OCI-LY7 (cell line): ENCODE measurements at regions not wholly inside any gene's neighbourhood (a gene's known extent, or its start where the extent isn't known, plus 50 kb on each side); places are given as distances from the start of the nearest gene placed in this dataset.

Experiments
- BruUV-seq: library from RNA; stranded (reverse); fragments of 400-500 nt; replicated peaks from 2 replicates; lab custom pipeline; 2021; lab: Mats Ljungman, UMichigan
- CTCF ChIA-PET: fragments of 300-600 bp; sonication (Branson Sonifier 250); formaldehyde crosslinking; loops from one replicate; lab custom pipeline; 2022; ENCODE audit warnings: antibody characterized with exemption; ENCODE audit not compliant: unreplicated experiment; lab: Charles Lee
- POLR2A ChIA-PET: fragments of 300-600 bp; sonication (Branson Sonifier 250); formaldehyde crosslinking; loops from one replicate; lab custom pipeline; 2022; ENCODE audit warnings: antibody characterized with exemption; lab: Charles Lee
- DNase-seq: peaks from one replicate; pipeline ENCODE4 v3.0.0-alpha.2; 2015; ENCODE audit warnings: low spot score
- H2AFZ ChIP-seq: fragments of 200-600 bp; sonication (generic), shearing (Covaris generic); 2 replicates; pipeline ENCODE4 v1.6.1; 2014; ENCODE audit warnings: mild to moderate bottlenecking, antibody characterized with exemption, low read length, moderate library complexity
- H3K27ac ChIP-seq: fragments of 200-600 bp; sonication (generic); 2 replicates; pipeline ENCODE4 v1.5.1; 2014; ENCODE audit warnings: mixed run types, low read depth, mild to moderate bottlenecking, moderate library complexity, low read length, inconsistent platforms; ENCODE audit not compliant: poor library complexity, severe bottlenecking
- H3K36me3 ChIP-seq: fragments of 200-600 bp; sonication (generic); 2 replicates; pipeline ENCODE4 v1.6.1; 2014; ENCODE audit warnings: mild to moderate bottlenecking, antibody characterized with exemption, low read length, moderate library complexity, mixed read lengths; ENCODE audit not compliant: insufficient read depth
- H3K4me1 ChIP-seq: fragments of 200-600 bp; sonication (generic); 2 replicates; pipeline ENCODE4 v1.5.1; 2014; ENCODE audit warnings: mild to moderate bottlenecking, low read length; ENCODE audit not compliant: insufficient read depth, poor library complexity, severe bottlenecking
- H3K4me2 ChIP-seq: fragments of 200-600 bp; sonication (generic); 2 replicates; pipeline ENCODE4 v1.6.1; 2014; ENCODE audit warnings: mild to moderate bottlenecking, low read length
- H3K4me3 ChIP-seq: fragments of 200-600 bp; sonication (generic); 2 replicates; pipeline ENCODE4 v1.5.1; 2014; ENCODE audit warnings: mild to moderate bottlenecking, low read depth, low read length; ENCODE audit not compliant: poor library complexity, severe bottlenecking
- H3K79me2 ChIP-seq: fragments of 200-600 bp; sonication (generic); 2 replicates; pipeline ENCODE4 v1.6.1; 2016; ENCODE audit warnings: low read depth, mild to moderate bottlenecking, low read length, moderate library complexity, mixed read lengths; ENCODE audit not compliant: insufficient read depth
- H3K9me2 ChIP-seq: fragments of 200-600 bp; sonication (generic); 2 replicates; pipeline ENCODE4 v1.6.1; 2016; ENCODE audit warnings: mild to moderate bottlenecking, low read length, mixed read lengths; ENCODE audit not compliant: insufficient read depth
- H3K9me3 ChIP-seq: fragments of 200-600 bp; sonication (generic); 2 replicates; pipeline ENCODE4 v1.6.1; 2014; ENCODE audit warnings: mild to moderate bottlenecking, mixed run types, low read length, mixed read lengths
- H4K20me1 ChIP-seq: fragments of 200-600 bp; sonication (generic); 2 replicates; pipeline ENCODE4 v1.6.1; 2014; ENCODE audit warnings: mild to moderate bottlenecking, antibody characterized with exemption, low read length, moderate library complexity, mixed read lengths; ENCODE audit not compliant: insufficient read depth
- EZH2phosphoT487 ChIP-seq: fragments of 200-600 bp; sonication (generic); IDR thresholded peaks from 2 replicates; pipeline ENCODE4 v1.6.1; 2018; ENCODE audit warnings: low read depth, borderline replicate concordance, mild to moderate bottlenecking, mixed run types, antibody characterized with exemption, low read length, moderate library complexity, mixed read lengths
- intact Hi-C: fragments of 100-400 bp; cut with micrococcal nuclease; formaldehyde crosslinking; loops from one replicate; pipeline ENCODE4 v1.10.0; 2022; ENCODE audit not compliant: unreplicated experiment
- TF ChIP-seq, protein P1 (sequence below): fragments of 200-600 bp; sonication (generic); conservative IDR thresholded peaks from 2 replicates; pipeline ENCODE4 v1.5.1; 2014; ENCODE audit warnings: mild to moderate bottlenecking, antibody characterized with exemption, low read length, moderate library complexity, mixed read lengths

DNA sequence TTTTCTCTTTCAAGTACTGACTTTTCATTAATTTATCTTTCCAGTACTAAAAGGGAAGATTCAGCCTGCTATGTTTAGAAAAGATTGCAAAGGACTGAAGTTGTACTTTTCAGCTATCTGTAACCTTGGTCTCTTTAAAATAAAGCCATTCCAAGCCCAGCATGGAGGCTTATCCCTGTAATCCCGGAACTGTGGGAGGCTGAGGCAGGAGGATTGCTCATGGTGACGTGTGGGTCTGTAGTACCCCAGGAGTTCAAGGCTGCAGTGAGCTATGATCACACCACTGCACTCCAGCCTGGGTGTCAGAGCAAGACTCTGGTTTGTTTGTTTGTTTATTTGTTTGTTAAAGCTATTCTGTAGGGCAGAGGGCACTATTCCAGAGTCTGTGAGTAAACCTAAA is 50.6 kb upstream of the TMEM170B start:
- POLR2A ChIA-PET: interaction anchor here (1.0 kb wide), 1 partner anchor 9 kb away, joined by 3 read pairs; no protein-coding TSS in a partner anchor
- CTCF ChIA-PET: no interaction called here
- BruUV-seq: no TSS peak

DNA sequence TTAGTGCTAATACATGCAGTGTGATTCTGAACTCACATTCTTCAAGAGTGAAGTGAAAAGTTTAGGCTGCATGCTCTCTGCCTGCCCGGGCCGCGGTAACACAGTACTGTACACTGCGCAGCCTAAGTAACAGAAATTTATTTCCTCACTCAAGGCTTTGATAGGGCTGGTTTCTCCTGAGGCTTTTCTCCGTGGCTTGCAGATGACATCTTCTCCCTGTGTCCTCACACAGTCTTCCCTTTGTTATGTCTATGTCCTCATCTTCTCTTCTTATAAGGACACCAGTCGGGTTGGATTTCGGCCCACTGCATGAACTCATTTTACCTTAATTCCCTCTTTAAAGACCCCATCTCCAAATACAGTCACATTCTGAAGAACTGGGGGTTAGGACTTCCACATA is 51.1 kb upstream of the TMEM170B start:
- H3K27ac ChIP-seq: no peak overlapping the region
- no peaks in the 10 kb centered on the region for H3K9me2 ChIP-seq
- intact Hi-C loops: no loop called here
- TF ChIP-seq, protein P1, sequence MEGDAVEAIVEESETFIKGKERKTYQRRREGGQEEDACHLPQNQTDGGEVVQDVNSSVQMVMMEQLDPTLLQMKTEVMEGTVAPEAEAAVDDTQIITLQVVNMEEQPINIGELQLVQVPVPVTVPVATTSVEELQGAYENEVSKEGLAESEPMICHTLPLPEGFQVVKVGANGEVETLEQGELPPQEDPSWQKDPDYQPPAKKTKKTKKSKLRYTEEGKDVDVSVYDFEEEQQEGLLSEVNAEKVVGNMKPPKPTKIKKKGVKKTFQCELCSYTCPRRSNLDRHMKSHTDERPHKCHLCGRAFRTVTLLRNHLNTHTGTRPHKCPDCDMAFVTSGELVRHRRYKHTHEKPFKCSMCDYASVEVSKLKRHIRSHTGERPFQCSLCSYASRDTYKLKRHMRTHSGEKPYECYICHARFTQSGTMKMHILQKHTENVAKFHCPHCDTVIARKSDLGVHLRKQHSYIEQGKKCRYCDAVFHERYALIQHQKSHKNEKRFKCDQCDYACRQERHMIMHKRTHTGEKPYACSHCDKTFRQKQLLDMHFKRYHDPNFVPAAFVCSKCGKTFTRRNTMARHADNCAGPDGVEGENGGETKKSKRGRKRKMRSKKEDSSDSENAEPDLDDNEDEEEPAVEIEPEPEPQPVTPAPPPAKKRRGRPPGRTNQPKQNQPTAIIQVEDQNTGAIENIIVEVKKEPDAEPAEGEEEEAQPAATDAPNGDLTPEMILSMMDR: no peak
- H3K79me2 ChIP-seq: no peaks in the 10 kb centered on the region
- ChIA-PET POLR2A (no interaction called here), CTCF (no interaction called here)
- H3K4me2 ChIP-seq: no peak overlapping the region
- H4K20me1 ChIP-seq: no peaks in the 10 kb centered on the region
- H2AFZ ChIP-seq: no peak overlapping the region
- no peak for DNase-seq
- H3K36me3 ChIP-seq: no peaks in the 10 kb centered on the region
- no peak overlapping the region for H3K4me3 ChIP-seq
- no TSS peak for BruUV-seq
- no peaks in the 10 kb centered on the region for H3K4me1 ChIP-seq
- H3K9me3 ChIP-seq: no peaks in the 10 kb centered on the region

More for the DNA sequence above, 50.6 kb upstream of the TMEM170B start:
- H3K27ac ChIP-seq: no peak overlapping the region
- H3K9me2 ChIP-seq: no peaks in the 10 kb centered on the region
- peaks cover 4% of the 10 kb centered on the region for H3K4me1 ChIP-seq
- no peak overlapping the region for H2AFZ ChIP-seq
- no peaks in the 10 kb centered on the region for H3K36me3 ChIP-seq
- intact Hi-C loops: no loop called here
- H3K79me2 ChIP-seq: no peaks in the 10 kb centered on the region
- DNase-seq: no peak
- H3K4me2 ChIP-seq: no peak overlapping the region
- H3K4me3 ChIP-seq: no peak overlapping the region
- no peaks in the 10 kb centered on the region for H3K9me3 ChIP-seq
- H4K20me1 ChIP-seq: no peaks in the 10 kb centered on the region
- TF ChIP-seq, protein P1: no peak
- no peak for TF ChIP-seq EZH2phosphoT487

DNA sequence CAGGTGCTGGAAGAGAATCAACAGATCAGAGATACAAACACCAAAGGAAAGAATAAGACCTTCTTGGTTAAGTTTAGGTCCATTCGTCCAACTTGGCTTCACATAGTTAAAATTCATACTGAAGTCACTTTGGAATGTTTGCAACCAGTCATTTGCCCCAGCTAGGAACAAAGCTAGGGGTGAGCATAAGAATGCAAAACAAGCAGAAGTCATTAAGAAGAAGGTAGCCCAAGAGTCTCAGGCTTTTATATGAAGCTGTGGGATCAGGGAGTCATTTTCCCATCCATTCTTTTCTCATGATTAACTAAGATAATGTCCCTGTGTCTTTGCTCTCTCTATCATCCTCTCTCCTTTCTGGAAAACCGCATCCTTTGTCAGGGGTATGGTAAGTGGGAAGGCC is 51.5 kb upstream of the TMEM170B start:
- no peaks in the 10 kb centered on the region for H3K9me3 ChIP-seq
- no peak for TF ChIP-seq EZH2phosphoT487
- TF ChIP-seq, protein P1: no peak
- no peak overlapping the region for H2AFZ ChIP-seq
- no peak overlapping the region for H3K4me3 ChIP-seq
- intact Hi-C loops: no loop called here
- no peaks in the 10 kb centered on the region for H3K79me2 ChIP-seq
- H3K36me3 ChIP-seq: no peaks in the 10 kb centered on the region
- H3K4me2 ChIP-seq: no peak overlapping the region
- CTCF ChIA-PET: no interaction called here
- POLR2A ChIA-PET: interaction anchor here (0.6 to 1.2 kb wide), 3 partner anchors 27 to 251 kb away, joined by 4 to 6 read pairs (median 4); no protein-coding TSS in a partner anchor
- no peak overlapping the region for H3K27ac ChIP-seq
- no TSS peak for BruUV-seq
- DNase-seq: no peak
- no peaks in the 10 kb centered on the region for H3K4me1 ChIP-seq
- H3K9me2 ChIP-seq: no peaks in the 10 kb centered on the region
- no peaks in the 10 kb centered on the region for H4K20me1 ChIP-seq
